H1 (cell line): ENCODE measurements at regions not wholly inside any gene's neighbourhood (a gene's known extent, or its start where the extent isn't known, plus 50 kb on each side); places are given as distances from the start of the nearest gene placed in this dataset.

Experiments
- BRCA1 ChIP-seq: IDR thresholded peaks from 2 replicates; pipeline ENCODE4 v1.6.1; 2012; ENCODE audit warnings: low read depth, low read length, improper control_type of control experiment
- HDAC6 ChIP-seq: IDR thresholded peaks from one replicate; pipeline ENCODE4 v1.7.1; 2012; ENCODE audit warnings: low read depth, mild to moderate bottlenecking, inconsistent platforms, low read length, moderate library complexity
- PHF8 ChIP-seq: fragments of 200-600 bp; sonication (generic); conservative IDR thresholded peaks from 2 replicates; pipeline ENCODE4 v1.7.1; 2012; ENCODE audit warnings: low read depth, mild to moderate bottlenecking, inconsistent platforms, low read length, moderate library complexity
- TF ChIP-seq, protein P1 (sequence below): fragments of 300-600 bp; sonication (generic); IDR thresholded peaks from 2 replicates; pipeline ENCODE4 v1.7.1; 2012; ENCODE audit warnings: low read length, moderate library complexity, mild to moderate bottlenecking, inconsistent platforms; ENCODE audit not compliant: insufficient replicate concordance
- TF ChIP-seq, protein P2 (sequence below): IDR thresholded peaks from 2 replicates; pipeline ENCODE4 v1.6.1; 2012; ENCODE audit warnings: inconsistent platforms

DNA sequence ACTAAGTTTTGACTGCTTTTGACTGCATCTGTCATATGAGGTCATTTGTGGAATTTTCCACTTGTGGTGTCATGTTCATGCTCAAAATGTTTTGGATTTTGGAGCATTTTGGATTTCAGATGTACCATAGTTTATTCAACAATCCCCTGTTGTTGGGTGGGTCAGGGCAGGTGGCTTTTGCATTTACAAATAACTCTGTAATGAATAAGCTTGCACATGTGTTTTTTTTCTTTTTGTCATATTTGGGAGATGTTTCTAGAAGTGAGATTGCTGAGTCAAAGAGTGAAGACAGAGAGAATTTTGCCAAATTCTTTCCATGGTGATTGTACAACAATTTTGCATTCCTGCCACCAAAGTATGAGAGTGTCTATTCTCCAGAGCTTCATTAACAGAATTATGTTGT is 62.4 kb upstream of the ADPGK start (continued):
- TF ChIP-seq, protein P1, sequence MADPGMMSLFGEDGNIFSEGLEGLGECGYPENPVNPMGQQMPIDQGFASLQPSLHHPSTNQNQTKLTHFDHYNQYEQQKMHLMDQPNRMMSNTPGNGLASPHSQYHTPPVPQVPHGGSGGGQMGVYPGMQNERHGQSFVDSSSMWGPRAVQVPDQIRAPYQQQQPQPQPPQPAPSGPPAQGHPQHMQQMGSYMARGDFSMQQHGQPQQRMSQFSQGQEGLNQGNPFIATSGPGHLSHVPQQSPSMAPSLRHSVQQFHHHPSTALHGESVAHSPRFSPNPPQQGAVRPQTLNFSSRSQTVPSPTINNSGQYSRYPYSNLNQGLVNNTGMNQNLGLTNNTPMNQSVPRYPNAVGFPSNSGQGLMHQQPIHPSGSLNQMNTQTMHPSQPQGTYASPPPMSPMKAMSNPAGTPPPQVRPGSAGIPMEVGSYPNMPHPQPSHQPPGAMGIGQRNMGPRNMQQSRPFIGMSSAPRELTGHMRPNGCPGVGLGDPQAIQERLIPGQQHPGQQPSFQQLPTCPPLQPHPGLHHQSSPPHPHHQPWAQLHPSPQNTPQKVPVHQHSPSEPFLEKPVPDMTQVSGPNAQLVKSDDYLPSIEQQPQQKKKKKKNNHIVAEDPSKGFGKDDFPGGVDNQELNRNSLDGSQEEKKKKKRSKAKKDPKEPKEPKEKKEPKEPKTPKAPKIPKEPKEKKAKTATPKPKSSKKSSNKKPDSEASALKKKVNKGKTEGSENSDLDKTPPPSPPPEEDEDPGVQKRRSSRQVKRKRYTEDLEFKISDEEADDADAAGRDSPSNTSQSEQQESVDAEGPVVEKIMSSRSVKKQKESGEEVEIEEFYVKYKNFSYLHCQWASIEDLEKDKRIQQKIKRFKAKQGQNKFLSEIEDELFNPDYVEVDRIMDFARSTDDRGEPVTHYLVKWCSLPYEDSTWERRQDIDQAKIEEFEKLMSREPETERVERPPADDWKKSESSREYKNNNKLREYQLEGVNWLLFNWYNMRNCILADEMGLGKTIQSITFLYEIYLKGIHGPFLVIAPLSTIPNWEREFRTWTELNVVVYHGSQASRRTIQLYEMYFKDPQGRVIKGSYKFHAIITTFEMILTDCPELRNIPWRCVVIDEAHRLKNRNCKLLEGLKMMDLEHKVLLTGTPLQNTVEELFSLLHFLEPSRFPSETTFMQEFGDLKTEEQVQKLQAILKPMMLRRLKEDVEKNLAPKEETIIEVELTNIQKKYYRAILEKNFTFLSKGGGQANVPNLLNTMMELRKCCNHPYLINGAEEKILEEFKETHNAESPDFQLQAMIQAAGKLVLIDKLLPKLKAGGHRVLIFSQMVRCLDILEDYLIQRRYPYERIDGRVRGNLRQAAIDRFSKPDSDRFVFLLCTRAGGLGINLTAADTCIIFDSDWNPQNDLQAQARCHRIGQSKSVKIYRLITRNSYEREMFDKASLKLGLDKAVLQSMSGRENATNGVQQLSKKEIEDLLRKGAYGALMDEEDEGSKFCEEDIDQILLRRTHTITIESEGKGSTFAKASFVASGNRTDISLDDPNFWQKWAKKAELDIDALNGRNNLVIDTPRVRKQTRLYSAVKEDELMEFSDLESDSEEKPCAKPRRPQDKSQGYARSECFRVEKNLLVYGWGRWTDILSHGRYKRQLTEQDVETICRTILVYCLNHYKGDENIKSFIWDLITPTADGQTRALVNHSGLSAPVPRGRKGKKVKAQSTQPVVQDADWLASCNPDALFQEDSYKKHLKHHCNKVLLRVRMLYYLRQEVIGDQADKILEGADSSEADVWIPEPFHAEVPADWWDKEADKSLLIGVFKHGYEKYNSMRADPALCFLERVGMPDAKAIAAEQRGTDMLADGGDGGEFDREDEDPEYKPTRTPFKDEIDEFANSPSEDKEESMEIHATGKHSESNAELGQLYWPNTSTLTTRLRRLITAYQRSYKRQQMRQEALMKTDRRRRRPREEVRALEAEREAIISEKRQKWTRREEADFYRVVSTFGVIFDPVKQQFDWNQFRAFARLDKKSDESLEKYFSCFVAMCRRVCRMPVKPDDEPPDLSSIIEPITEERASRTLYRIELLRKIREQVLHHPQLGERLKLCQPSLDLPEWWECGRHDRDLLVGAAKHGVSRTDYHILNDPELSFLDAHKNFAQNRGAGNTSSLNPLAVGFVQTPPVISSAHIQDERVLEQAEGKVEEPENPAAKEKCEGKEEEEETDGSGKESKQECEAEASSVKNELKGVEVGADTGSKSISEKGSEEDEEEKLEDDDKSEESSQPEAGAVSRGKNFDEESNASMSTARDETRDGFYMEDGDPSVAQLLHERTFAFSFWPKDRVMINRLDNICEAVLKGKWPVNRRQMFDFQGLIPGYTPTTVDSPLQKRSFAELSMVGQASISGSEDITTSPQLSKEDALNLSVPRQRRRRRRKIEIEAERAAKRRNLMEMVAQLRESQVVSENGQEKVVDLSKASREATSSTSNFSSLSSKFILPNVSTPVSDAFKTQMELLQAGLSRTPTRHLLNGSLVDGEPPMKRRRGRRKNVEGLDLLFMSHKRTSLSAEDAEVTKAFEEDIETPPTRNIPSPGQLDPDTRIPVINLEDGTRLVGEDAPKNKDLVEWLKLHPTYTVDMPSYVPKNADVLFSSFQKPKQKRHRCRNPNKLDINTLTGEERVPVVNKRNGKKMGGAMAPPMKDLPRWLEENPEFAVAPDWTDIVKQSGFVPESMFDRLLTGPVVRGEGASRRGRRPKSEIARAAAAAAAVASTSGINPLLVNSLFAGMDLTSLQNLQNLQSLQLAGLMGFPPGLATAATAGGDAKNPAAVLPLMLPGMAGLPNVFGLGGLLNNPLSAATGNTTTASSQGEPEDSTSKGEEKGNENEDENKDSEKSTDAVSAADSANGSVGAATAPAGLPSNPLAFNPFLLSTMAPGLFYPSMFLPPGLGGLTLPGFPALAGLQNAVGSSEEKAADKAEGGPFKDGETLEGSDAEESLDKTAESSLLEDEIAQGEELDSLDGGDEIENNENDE: no peak
- TF ChIP-seq BRCA1: no peak
- TF ChIP-seq, protein P2, sequence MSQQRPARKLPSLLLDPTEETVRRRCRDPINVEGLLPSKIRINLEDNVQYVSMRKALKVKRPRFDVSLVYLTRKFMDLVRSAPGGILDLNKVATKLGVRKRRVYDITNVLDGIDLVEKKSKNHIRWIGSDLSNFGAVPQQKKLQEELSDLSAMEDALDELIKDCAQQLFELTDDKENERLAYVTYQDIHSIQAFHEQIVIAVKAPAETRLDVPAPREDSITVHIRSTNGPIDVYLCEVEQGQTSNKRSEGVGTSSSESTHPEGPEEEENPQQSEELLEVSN: no peak
- no peak for TF ChIP-seq PHF8
- no peak for TF ChIP-seq HDAC6
- TF ChIP-seq, all 59 proteins: peak for 0
